NOMO-1 treated with DMSO at 0.1 percent for 48 hours (cell line): ENCODE measurements at regions not wholly inside any gene's neighbourhood (a gene's known extent, or its start where the extent isn't known, plus 50 kb on each side); places are given as distances from the start of the nearest gene placed in this dataset.
"Not testable (repeated sequence)": the region's sequence is repeated elsewhere in the genome, so short reads cannot be mapped to it uniquely, and the experiment has no call there.

Experiments used
- DNase-seq: peaks from one replicate; lab custom pipeline; 2025; ENCODE audit not compliant: unreplicated experiment; lab: John Stamatoyannopoulos, UW

GRCh38 chr2:187610450-187610849 is 56.2 kb upstream of the TFPI start:
- DNase-seq: not testable (repeated sequence)

- no peak for DNase-seq
Observed at GRCh38 chr2:187612857-187613256, 58.6 kb upstream of the TFPI start.

- no peak for DNase-seq
Observed at GRCh38 chr2:187614756-187615155, 60.5 kb upstream of the TFPI start.

- no peak for DNase-seq
Observed at GRCh38 chr2:187615364-187615763, 61.1 kb upstream of the TFPI start.

- DNase-seq: no peak
Observed at GRCh38 chr2:187615902-187616301, 61.7 kb upstream of the TFPI start.

- DNase-seq: no peak
Observed at GRCh38 chr2:187617120-187617519, 62.9 kb upstream of the TFPI start.

- no peak for DNase-seq
Observed at GRCh38 chr2:187617905-187618304, 63.7 kb upstream of the TFPI start.

GRCh38 chr2:187618813-187619212 is 64.6 kb upstream of the TFPI start:
- no peak for DNase-seq

- no peak for DNase-seq
Observed at GRCh38 chr2:187627153-187627552, 72.9 kb upstream of the TFPI start.

- DNase-seq: not testable (repeated sequence)
Observed at GRCh38 chr2:187636731-187637391, 82.6 kb upstream of the TFPI start.

GRCh38 chr2:187637392-187637740 is 83.1 kb upstream of the TFPI start:
- not testable (repeated sequence) for DNase-seq

GRCh38 chr2:187637771-187638170 is 83.5 kb upstream of the TFPI start:
- not testable (repeated sequence) for DNase-seq

- DNase-seq: no peak
Observed at GRCh38 chr2:187638840-187639239, 84.6 kb upstream of the TFPI start.

GRCh38 chr2:187640926-187641510 is 86.8 kb upstream of the TFPI start:
- DNase-seq: no peak

GRCh38 chr2:187642498-187642897 is 88.3 kb upstream of the TFPI start:
- no peak for DNase-seq

GRCh38 chr2:187644486-187644885 is 90.3 kb upstream of the TFPI start:
- DNase-seq: no peak

- DNase-seq: no peak
Observed at GRCh38 chr2:187644981-187645380, 90.7 kb upstream of the TFPI start.

- DNase-seq: no peak
Observed at GRCh38 chr2:187646556-187646955, 92.3 kb upstream of the TFPI start.

- DNase-seq: no peak
Observed at GRCh38 chr2:187654535-187654934, 100.3 kb upstream of the TFPI start.

GRCh38 chr2:187655001-187655400 is 100.8 kb upstream of the TFPI start:
- no peak for DNase-seq

GRCh38 chr2:187656123-187656522 is 101.9 kb upstream of the TFPI start:
- DNase-seq: no peak

- no peak for DNase-seq
Observed at GRCh38 chr2:187658952-187659525, 104.8 kb upstream of the TFPI start.

GRCh38 chr2:187676050-187676449 is 121.8 kb upstream of the TFPI start:
- DNase-seq: not testable (repeated sequence)
